ENCODE measurements at regions not wholly inside any gene's neighbourhood (a gene's known extent, or its start where the extent isn't known, plus 50 kb on each side); places are given as distances from the start of the nearest gene placed in this dataset.

DNA sequence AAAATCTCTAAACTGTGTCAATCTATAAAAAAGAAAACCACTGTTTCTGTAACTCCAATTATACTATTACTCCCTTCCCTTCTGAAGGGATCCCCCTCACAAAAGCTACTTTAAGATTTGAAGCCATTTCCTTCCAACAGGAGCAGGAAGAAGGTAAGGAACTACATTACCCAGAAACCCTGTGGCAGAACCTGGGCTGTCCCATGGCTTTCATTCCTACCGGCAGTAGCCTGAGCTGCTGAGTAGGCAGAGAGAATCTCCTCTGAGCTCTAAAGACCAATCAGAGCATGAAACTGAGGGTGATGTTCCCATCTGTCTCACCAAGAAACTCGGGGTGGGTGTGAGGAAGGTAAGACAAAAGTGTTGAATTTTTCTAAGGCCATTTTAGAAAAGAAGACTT lies 108.0 kb upstream of the LRFN2 start:
- Mint-ChIP-seq H3K27me3 (no peaks in the 10 kb centered on the region), H3K4me3 (no peak overlapping the region), H3K27ac (no peak overlapping the region), H3K4me1 (ENCODE audit: low read depth) (peaks cover 6% of the 10 kb centered on the region), H3K36me3 (ENCODE audit: low read depth) (no peaks in the 10 kb centered on the region), H3K9me3 (no peaks in the 10 kb centered on the region)
- intact Hi-C loops (cut with micrococcal nuclease): no loop called here

GRCh38 chr6:40693768-40694167 lies 106.6 kb upstream of the LRFN2 start:
- Mint-ChIP-seq H3K4me1 (ENCODE audit: low read depth) (peaks cover 6% of the 10 kb centered on the region), H3K36me3 (ENCODE audit: low read depth) (no peaks in the 10 kb centered on the region), H3K27me3 (peaks cover 2% of the 10 kb centered on the region), H3K27ac (no peak overlapping the region), H3K9me3 (no peaks in the 10 kb centered on the region), H3K4me3 (no peak overlapping the region)
- intact Hi-C loops (cut with micrococcal nuclease): no loop called here

- Mint-ChIP-seq H3K27me3 (peaks cover 7% of the 10 kb centered on the region), H3K36me3 (ENCODE audit: low read depth) (no peaks in the 10 kb centered on the region), H3K27ac (no peak overlapping the region), H3K9me3 (no peaks in the 10 kb centered on the region), H3K4me1 (ENCODE audit: low read depth) (peaks cover 6% of the 10 kb centered on the region), H3K4me3 (no peak overlapping the region)
- intact Hi-C loops (cut with micrococcal nuclease): no loop called here
Observed at GRCh38 chr6:40692337-40692736, 105.2 kb upstream of the LRFN2 start.

GRCh38 chr6:40689185-40689584 lies 102.0 kb upstream of the LRFN2 start:
- H3K36me3 Mint-ChIP-seq (ENCODE audit: low read depth): no peaks in the 10 kb centered on the region

DNA sequence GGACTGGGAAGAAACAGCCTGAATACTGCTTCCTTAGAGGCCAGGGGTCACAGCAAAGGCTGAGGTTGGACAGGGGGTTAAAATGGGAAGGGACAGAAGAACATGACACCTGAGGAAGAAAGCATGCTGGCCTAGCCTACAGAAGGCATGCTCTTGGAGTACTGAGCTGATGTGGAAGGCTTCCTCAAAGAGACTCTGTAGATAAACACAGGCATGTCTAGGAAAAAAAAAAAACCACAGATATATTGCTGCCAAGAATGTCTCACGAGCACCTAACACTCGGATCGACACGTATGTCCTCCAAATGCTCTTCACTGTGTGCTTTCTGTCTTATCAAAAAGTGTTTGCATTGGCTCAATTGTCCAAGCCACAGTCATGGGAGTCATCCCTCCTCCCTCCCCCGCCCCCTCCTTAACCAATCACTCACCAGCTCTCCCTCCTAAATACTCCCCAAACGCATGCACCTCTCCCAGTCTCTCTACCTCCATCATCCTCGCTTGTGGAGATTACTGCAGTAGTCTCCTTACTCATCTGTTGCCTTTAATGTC lies 101.1 kb upstream of the LRFN2 start:
- intact Hi-C loops (cut with micrococcal nuclease): no loop called here
- Mint-ChIP-seq H3K9me3 (no peaks in the 10 kb centered on the region), H3K4me3 (no peak overlapping the region), H3K36me3 (ENCODE audit: low read depth) (no peaks in the 10 kb centered on the region), H3K27ac (no peak overlapping the region), H3K27me3 (peaks cover 21% of the 10 kb centered on the region), H3K4me1 (ENCODE audit: low read depth) (peaks cover 6% of the 10 kb centered on the region)

More at GRCh38 chr6:40689185-40689584, 102.0 kb upstream of the LRFN2 start:
- Mint-ChIP-seq H3K4me1 (ENCODE audit: low read depth) (peaks cover 6% of the 10 kb centered on the region), H3K27ac (no peak overlapping the region), H3K9me3 (no peaks in the 10 kb centered on the region), H3K27me3 (peaks cover 21% of the 10 kb centered on the region), H3K4me3 (no peak overlapping the region)
- intact Hi-C loops (cut with micrococcal nuclease): no loop called here

GRCh38 chr6:40685862-40686261 lies 98.7 kb upstream of the LRFN2 start:
- intact Hi-C loops (cut with micrococcal nuclease): no loop called here
- H3K27ac Mint-ChIP-seq: no peak overlapping the region
- H3K36me3 Mint-ChIP-seq (ENCODE audit: low read depth): no peaks in the 10 kb centered on the region
- H3K4me1 Mint-ChIP-seq (ENCODE audit: low read depth): no peaks in the 10 kb centered on the region
- no peak overlapping the region for H3K4me3 Mint-ChIP-seq
- peaks cover 23% of the 10 kb centered on the region for H3K27me3 Mint-ChIP-seq
- H3K9me3 Mint-ChIP-seq: no peaks in the 10 kb centered on the region

DNA sequence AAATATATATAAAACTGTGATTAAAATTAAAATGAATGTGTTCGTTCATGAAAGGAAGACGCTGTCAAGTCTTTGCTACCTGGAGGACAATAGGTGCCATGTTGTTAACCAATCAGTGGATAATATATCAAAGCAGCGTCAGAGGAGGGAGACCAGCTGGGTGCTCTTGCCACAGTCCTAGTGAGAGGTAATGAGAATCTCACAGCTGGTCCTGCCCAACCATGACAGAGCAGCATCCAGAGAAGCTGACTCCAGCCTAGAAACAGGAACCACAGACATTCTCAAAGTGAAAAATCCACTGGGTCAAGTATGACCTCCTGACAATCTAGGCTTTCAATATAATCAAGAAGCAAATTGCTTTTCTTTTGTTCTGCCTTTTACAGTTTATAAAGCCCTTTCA lies 94.5 kb upstream of the LRFN2 start:
- Mint-ChIP-seq H3K27me3 (peaks cover 17% of the 10 kb centered on the region), H3K4me1 (ENCODE audit: low read depth) (no peaks in the 10 kb centered on the region), H3K27ac (no peak overlapping the region), H3K9me3 (peaks cover 9% of the 10 kb centered on the region), H3K36me3 (ENCODE audit: low read depth) (no peaks in the 10 kb centered on the region), H3K4me3 (no peak overlapping the region)
- intact Hi-C loops (cut with micrococcal nuclease): no loop called here

DNA sequence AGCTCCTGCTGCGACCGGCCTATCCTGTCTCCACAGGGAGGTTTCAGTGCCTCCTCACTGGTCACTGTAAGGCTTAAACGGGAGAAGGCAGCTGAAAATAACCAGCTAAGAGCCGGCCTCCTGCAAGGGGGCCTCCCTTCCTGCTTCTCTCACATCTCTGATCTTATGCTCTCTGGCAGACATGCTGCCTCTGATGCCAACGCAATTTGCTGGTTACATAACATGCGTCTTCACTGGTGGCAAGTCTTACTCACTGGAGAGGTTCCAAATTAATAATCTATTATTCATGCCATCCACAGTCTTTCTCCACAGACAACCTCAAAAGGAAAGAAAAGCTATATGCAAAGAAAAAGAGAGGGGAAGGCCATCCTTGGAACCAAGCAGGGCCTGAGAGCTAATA lies 91.8 kb upstream of the LRFN2 start:
- Mint-ChIP-seq H3K4me1 (ENCODE audit: low read depth) (no peaks in the 10 kb centered on the region), H3K9me3 (peaks cover 9% of the 10 kb centered on the region), H3K36me3 (ENCODE audit: low read depth) (no peaks in the 10 kb centered on the region), H3K4me3 (no peak overlapping the region), H3K27ac (no peak overlapping the region), H3K27me3 (peaks cover 7% of the 10 kb centered on the region)
- intact Hi-C loops (cut with micrococcal nuclease): no loop called here

DNA sequence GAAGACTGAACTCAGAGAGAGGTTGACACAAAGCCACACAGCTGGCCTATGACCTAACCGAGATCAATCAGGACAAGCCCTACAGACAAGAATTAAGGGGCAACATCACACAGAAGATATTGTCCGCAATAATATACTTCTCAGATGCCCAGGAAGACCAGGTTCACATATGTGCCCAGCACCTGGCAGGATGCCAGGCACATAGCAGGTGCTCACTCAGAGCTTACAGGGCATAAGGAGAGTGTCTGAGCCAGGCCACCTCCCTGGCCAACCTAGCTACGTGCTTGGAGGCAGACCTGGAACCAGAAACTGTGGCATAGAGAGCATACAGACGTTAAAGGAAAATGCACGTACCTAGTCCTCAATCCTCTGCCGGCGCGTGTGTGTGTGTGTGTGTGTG lies 87.0 kb upstream of the LRFN2 start:
- Mint-ChIP-seq H3K4me1 (ENCODE audit: low read depth) (no peaks in the 10 kb centered on the region), H3K4me3 (no peak overlapping the region), H3K27ac (no peak overlapping the region), H3K36me3 (ENCODE audit: low read depth) (no peaks in the 10 kb centered on the region), H3K27me3 (peaks cover 4% of the 10 kb centered on the region), H3K9me3 (peaks cover 9% of the 10 kb centered on the region)
- intact Hi-C loops (cut with micrococcal nuclease): no loop called here

- Mint-ChIP-seq H3K36me3 (ENCODE audit: low read depth) (no peaks in the 10 kb centered on the region), H3K9me3 (peaks cover 4% of the 10 kb centered on the region), H3K27me3 (peaks cover 2% of the 10 kb centered on the region), H3K4me3 (no peak overlapping the region), H3K4me1 (ENCODE audit: low read depth) (no peaks in the 10 kb centered on the region), H3K27ac (no peak overlapping the region)
- intact Hi-C loops (cut with micrococcal nuclease): no loop called here
Observed at GRCh38 chr6:40672087-40672486, 84.9 kb upstream of the LRFN2 start.

- intact Hi-C loops (cut with micrococcal nuclease): no loop called here
- Mint-ChIP-seq H3K4me3 (no peak overlapping the region), H3K27ac (no peak overlapping the region), H3K27me3 (peaks cover 2% of the 10 kb centered on the region), H3K9me3 (peaks cover 8% of the 10 kb centered on the region), H3K36me3 (ENCODE audit: low read depth) (no peaks in the 10 kb centered on the region), H3K4me1 (ENCODE audit: low read depth) (no peaks in the 10 kb centered on the region)
Observed at GRCh38 chr6:40671694-40672050, 84.5 kb upstream of the LRFN2 start.

- no peak overlapping the region for H3K27ac Mint-ChIP-seq
- H3K4me3 Mint-ChIP-seq: no peak overlapping the region
- H3K4me1 Mint-ChIP-seq (ENCODE audit: low read depth): no peaks in the 10 kb centered on the region
- H3K36me3 Mint-ChIP-seq (ENCODE audit: low read depth): no peaks in the 10 kb centered on the region
- H3K9me3 Mint-ChIP-seq: peaks cover 13% of the 10 kb centered on the region
- H3K27me3 Mint-ChIP-seq: peaks cover 2% of the 10 kb centered on the region
- intact Hi-C loops (cut with micrococcal nuclease): no loop called here
Observed at GRCh38 chr6:40671001-40671693, 84.0 kb upstream of the LRFN2 start.

- Mint-ChIP-seq H3K36me3 (ENCODE audit: low read depth) (no peaks in the 10 kb centered on the region), H3K4me1 (ENCODE audit: low read depth) (no peaks in the 10 kb centered on the region), H3K27ac (no peak overlapping the region), H3K4me3 (no peak overlapping the region), H3K27me3 (peaks cover 2% of the 10 kb centered on the region), H3K9me3 (peaks cover 30% of the 10 kb centered on the region)
- intact Hi-C loops (cut with micrococcal nuclease): no loop called here
Observed at GRCh38 chr6:40669343-40669742, 82.2 kb upstream of the LRFN2 start.

- H3K36me3 Mint-ChIP-seq (ENCODE audit: low read depth): no peaks in the 10 kb centered on the region
- H3K9me3 Mint-ChIP-seq: peaks cover 41% of the 10 kb centered on the region
- H3K4me3 Mint-ChIP-seq: no peak overlapping the region
- no peak overlapping the region for H3K27ac Mint-ChIP-seq
- H3K27me3 Mint-ChIP-seq: peaks cover 2% of the 10 kb centered on the region
- intact Hi-C loops (cut with micrococcal nuclease): no loop called here
- H3K4me1 Mint-ChIP-seq (ENCODE audit: low read depth): no peaks in the 10 kb centered on the region
Observed at GRCh38 chr6:40668203-40668602, 81.0 kb upstream of the LRFN2 start.

DNA sequence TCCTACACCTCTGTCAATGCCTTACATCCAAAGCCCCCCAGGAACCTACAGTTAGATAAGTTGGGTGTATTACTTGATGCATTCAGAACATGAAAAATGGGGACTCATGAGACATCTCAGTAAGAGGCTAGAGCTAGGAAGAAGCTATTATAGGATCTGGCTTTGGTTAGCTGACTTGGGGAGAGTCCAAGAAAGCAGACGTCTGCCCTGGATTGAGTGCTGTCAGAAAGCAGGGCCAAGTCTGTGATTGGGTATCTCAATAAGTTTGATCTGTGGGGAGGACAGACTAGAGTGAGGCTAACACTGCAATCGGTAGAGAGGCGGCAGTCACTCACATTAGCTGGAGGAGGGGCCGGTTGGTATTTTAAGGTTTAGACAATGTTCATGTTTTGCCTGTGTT lies 79.4 kb upstream of the LRFN2 start:
- Mint-ChIP-seq H3K27me3 (peaks cover 2% of the 10 kb centered on the region), H3K36me3 (ENCODE audit: low read depth) (no peaks in the 10 kb centered on the region), H3K9me3 (peaks cover 42% of the 10 kb centered on the region), H3K27ac (no peak overlapping the region), H3K4me3 (no peak overlapping the region), H3K4me1 (ENCODE audit: low read depth) (no peaks in the 10 kb centered on the region)
- intact Hi-C loops (cut with micrococcal nuclease): no loop called here

Data from dendritic cell treated with granulocyte-macrophage colony-stimulating factor and Interleukin-4, amounts not matched to agents 40 ng/mL and 50 ng/mL, for 4 days (primary cell).